Parathyroid adenoma (tissue), 2 donors: ENCODE measurements at regions not wholly inside any gene's neighbourhood (a gene's known extent, or its start where the extent isn't known, plus 50 kb on each side); places are given as distances from the start of the nearest gene placed in this dataset.
"Not testable (repeated sequence)": the region's sequence is repeated elsewhere in the genome, so short reads cannot be mapped to it uniquely, and the experiment has no call there.

ENCODE experiments used
- H2AFZ ChIP-seq: fragments of 300-600 bp; sonication (generic); one replicate; pipeline ENCODE4 v1.7.0; 2017; ENCODE audit warnings: antibody characterized with exemption, mild to moderate bottlenecking
- H3K27ac ChIP-seq: fragments of 300-600 bp; sonication (generic); one replicate; pipeline ENCODE4 v1.7.0; 2017
- H3K27me3 ChIP-seq: fragments of 300-600 bp; sonication (generic); one replicate; pipeline ENCODE4 v1.7.0; 2017; ENCODE audit warnings: low read length; ENCODE audit not compliant: control insufficient read depth, insufficient read depth
- H3K36me3 ChIP-seq: fragments of 300-600 bp; sonication (generic); one replicate; pipeline ENCODE4 v1.7.0; 2017; ENCODE audit warnings: low read length; ENCODE audit not compliant: control insufficient read depth, insufficient read depth
- H3K4me1 ChIP-seq: fragments of 300-600 bp; sonication (generic); one replicate; pipeline ENCODE4 v1.7.0; 2017; ENCODE audit warnings: control low read depth
- H3K4me2 ChIP-seq: fragments of 300-600 bp; sonication (generic); one replicate; pipeline ENCODE4 v1.7.0; 2017; ENCODE audit warnings: low read length
- H3K4me3 ChIP-seq: fragments of 300-600 bp; sonication (generic); one replicate; pipeline ENCODE4 v1.7.0; 2017; ENCODE audit warnings: low read depth, low read length
- H3K79me2 ChIP-seq: fragments of 300-600 bp; sonication (generic); one replicate; pipeline ENCODE4 v1.7.0; 2017; ENCODE audit warnings: control low read depth
- H3K9ac ChIP-seq: fragments of 300-600 bp; sonication (generic); one replicate; pipeline ENCODE4 v1.7.0; 2017; ENCODE audit warnings: mild to moderate bottlenecking
- H3K9me3 ChIP-seq: fragments of 300-600 bp; sonication (generic); one replicate; pipeline ENCODE4 v1.7.0; 2017; ENCODE audit warnings: low read length; ENCODE audit not compliant: control insufficient read depth
- TF ChIP-seq, protein P1 (sequence below): fragments of 300-600 bp; sonication (generic); IDR thresholded peaks from one replicate; pipeline ENCODE4 v1.7.0; 2017; ENCODE audit warnings: antibody characterized with exemption, mild to moderate bottlenecking
- donor health status: primary hyperparathyroidism.

DNA sequence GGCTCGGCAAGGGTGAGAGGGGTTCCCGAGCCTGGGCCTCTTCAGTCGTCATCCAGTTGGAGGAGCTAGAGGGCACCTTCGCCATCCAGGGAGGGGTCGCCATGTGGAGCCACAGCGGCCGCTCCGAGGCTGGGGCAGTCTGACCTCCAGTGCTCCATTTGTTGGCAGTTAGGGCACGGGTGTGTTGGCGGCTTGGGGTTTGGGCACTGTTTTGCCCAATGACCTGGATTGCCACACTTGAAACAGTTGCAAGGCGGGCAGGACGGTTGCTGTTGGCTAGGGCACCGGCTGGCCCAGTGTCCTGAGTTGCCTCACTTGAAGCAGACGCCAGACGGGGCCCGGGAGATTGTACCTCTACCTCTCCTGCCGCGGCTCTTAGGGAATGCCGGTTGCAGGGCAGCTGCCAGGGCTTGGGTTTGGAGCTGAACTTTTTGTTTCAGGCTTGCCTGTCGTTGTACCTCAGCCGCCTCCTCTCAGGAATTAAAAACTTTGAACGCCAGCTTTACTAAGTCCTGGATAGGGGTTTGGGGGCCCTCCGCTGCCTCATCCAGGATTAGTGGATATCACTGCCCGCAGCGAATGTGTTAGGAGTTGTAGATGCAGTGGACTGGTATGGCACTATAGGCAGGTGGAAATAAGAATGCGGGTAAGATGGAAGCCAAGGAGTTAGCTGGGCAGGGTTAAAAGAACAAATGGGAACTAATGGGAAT lies 639.9 kb upstream of the DPP6 start:
- H3K79me2 ChIP-seq, H3K36me3 ChIP-seq, H3K9me3 ChIP-seq, H3K27ac ChIP-seq, H3K4me2 ChIP-seq, H3K9ac ChIP-seq, H3K4me3 ChIP-seq, H3K27me3 ChIP-seq, H3K4me1 ChIP-seq, H2AFZ ChIP-seq: not testable (repeated sequence)

DNA sequence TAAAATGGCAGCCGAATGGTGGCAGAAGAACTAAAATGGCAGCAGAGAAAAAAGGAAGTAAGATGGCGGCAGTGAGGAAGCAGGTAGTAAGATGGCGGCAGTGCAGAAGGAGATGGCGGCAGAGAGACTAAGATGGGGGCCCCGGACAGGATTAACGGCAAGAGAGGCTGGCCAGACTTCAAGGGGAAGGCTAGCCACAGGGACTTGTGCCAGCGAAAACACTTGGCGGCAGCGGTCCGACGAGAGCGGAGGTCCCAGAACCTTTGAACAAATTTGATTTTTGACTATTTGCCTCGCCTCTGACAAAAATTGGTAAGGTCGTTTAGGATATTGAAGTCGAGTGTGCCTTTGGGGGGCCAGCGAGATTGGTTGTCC lies 639.4 kb upstream of the DPP6 start:
- not testable (repeated sequence) for H2AFZ ChIP-seq, H3K4me3 ChIP-seq, H3K27ac ChIP-seq, H3K9me3 ChIP-seq, H3K36me3 ChIP-seq, H3K4me2 ChIP-seq, H3K79me2 ChIP-seq, H3K4me1 ChIP-seq, H3K9ac ChIP-seq, H3K27me3 ChIP-seq

DNA sequence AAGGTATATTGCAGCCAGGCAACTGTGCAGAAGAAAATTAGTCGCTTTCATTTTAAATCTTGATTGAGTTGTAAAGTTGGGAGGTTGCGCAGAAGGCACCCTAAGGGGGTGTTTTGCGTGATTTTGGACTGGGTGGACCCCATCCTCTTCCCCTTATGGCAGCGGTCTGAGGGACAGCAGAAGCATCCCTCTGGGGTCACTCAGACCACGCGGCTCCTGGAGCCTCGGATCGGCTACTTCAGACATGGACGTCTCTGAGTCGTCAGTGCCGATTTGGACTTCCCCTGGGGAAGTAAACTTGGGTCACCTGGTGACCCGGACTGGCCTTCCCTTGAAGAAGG lies 639.0 kb upstream of the DPP6 start:
- no peaks in the 10 kb centered on the region for H3K9me3 ChIP-seq
- no peaks in the 10 kb centered on the region for H3K36me3 ChIP-seq
- TF ChIP-seq, protein P1, sequence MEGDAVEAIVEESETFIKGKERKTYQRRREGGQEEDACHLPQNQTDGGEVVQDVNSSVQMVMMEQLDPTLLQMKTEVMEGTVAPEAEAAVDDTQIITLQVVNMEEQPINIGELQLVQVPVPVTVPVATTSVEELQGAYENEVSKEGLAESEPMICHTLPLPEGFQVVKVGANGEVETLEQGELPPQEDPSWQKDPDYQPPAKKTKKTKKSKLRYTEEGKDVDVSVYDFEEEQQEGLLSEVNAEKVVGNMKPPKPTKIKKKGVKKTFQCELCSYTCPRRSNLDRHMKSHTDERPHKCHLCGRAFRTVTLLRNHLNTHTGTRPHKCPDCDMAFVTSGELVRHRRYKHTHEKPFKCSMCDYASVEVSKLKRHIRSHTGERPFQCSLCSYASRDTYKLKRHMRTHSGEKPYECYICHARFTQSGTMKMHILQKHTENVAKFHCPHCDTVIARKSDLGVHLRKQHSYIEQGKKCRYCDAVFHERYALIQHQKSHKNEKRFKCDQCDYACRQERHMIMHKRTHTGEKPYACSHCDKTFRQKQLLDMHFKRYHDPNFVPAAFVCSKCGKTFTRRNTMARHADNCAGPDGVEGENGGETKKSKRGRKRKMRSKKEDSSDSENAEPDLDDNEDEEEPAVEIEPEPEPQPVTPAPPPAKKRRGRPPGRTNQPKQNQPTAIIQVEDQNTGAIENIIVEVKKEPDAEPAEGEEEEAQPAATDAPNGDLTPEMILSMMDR, result no peak
- H3K27ac ChIP-seq, result no peak overlapping the region
- H3K4me2 ChIP-seq, result no peak overlapping the region
- H3K4me1 ChIP-seq, result no peaks in the 10 kb centered on the region
- H3K9ac ChIP-seq, result no peak overlapping the region
- H3K4me3 ChIP-seq, result no peak overlapping the region
- no peak overlapping the region for H2AFZ ChIP-seq
- H3K79me2 ChIP-seq, result no peaks in the 10 kb centered on the region
- no peaks in the 10 kb centered on the region for H3K27me3 ChIP-seq

GRCh38 chr7:153413540-153414287 lies 638.5 kb upstream of the DPP6 start:
- Histone ChIP-seq H3K36me3 (no peaks in the 10 kb centered on the region), H3K9ac (no peak overlapping the region), H3K27me3 (no peaks in the 10 kb centered on the region), H3K4me1 (no peaks in the 10 kb centered on the region), H2AFZ (no peak overlapping the region), H3K4me2 (no peak overlapping the region), H3K79me2 (no peaks in the 10 kb centered on the region), H3K27ac (no peak overlapping the region), H3K9me3 (no peaks in the 10 kb centered on the region), H3K4me3 (no peak overlapping the region)
- TF ChIP-seq, protein P1, result no peak

DNA sequence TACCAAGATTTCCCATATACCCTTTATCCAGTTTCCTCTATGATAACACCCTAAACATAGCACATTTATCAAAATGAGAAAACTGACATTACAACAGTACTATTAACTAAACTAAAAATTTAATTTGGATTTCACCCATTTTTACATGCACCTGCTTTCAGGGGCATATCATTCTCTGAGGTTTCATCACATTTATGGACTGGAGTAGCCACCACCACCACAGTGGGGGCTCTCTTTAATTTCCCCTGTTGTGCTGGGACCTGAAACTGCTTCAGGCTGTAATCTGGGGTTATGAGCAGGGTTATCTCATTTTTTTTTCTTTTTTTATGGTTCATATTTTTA lies 637.9 kb upstream of the DPP6 start:
- Histone ChIP-seq H3K9ac (no peak overlapping the region), H3K27ac (no peak overlapping the region), H3K36me3 (no peaks in the 10 kb centered on the region), H3K4me1 (no peaks in the 10 kb centered on the region), H3K9me3 (no peaks in the 10 kb centered on the region), H3K4me3 (no peak overlapping the region), H3K79me2 (no peaks in the 10 kb centered on the region), H3K27me3 (no peaks in the 10 kb centered on the region), H3K4me2 (no peak overlapping the region), H2AFZ (no peak overlapping the region)
- TF ChIP-seq, protein P1, result no peak

DNA sequence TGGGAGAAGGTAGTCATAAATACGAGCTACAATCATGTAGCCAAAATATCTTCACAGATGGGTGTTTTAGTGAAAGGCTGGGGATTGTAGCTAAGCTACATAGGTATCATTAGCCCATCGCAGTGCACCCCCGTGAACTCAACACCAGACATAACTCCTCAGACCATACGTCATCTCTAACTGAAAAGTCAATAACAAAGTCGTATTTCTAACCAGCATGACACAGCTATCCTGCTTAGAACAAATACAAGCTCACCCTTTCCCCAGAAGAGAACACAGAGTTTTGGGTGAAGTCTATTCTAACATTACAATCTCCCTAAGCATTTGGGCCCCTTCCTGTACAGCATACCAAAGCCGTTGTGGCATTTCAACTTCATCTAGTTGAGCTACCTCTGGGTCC lies 636.6 kb upstream of the DPP6 start:
- H3K79me2 ChIP-seq, result no peaks in the 10 kb centered on the region
- TF ChIP-seq, protein P1, result no peak
- no peaks in the 10 kb centered on the region for H3K36me3 ChIP-seq
- H3K4me3 ChIP-seq, result no peak overlapping the region
- no peaks in the 10 kb centered on the region for H3K4me1 ChIP-seq
- H3K4me2 ChIP-seq, result no peak overlapping the region
- no peaks in the 10 kb centered on the region for H3K27me3 ChIP-seq
- H3K9me3 ChIP-seq, result no peaks in the 10 kb centered on the region
- H3K9ac ChIP-seq, result no peak overlapping the region
- H2AFZ ChIP-seq, result no peak overlapping the region
- no peak overlapping the region for H3K27ac ChIP-seq
